IMR-90 (cell line): ENCODE measurements at regions not wholly inside any gene's neighbourhood (a gene's known extent, or its start where the extent isn't known, plus 50 kb on each side); places are given as distances from the start of the nearest gene placed in this dataset.

Source experiments
- ATAC-seq: fragments of 200-7000 bp; cut with Tn5 transposase; 2 replicates; pipeline ENCODE4 v1.9.1; 2020; ENCODE audit warnings: low read depth, mild to moderate bottlenecking, moderate library complexity
- BruUV-seq: library from RNA; stranded (reverse); fragments of 400-500 nt; replicated peaks from 2 replicates; lab custom pipeline; 2021; lab: Mats Ljungman, UMichigan
- CTCF ChIA-PET: fragments of 300-600 bp; formaldehyde crosslinking; extraction: SDS; loops from one replicate; lab custom pipeline; 2021; ENCODE audit warnings: antibody characterized with exemption; lab: Yijun Ruan, JAX
- POLR2A ChIA-PET: fragments of 300-600 bp; sonication (Branson Sonifier 250); formaldehyde crosslinking; loops from one replicate; lab custom pipeline; 2022; ENCODE audit warnings: antibody characterized with exemption; ENCODE audit not compliant: unreplicated experiment; lab: Charles Lee
- DNase-seq: peaks from one replicate; pipeline ENCODE4 v3.0.0; 2013
- H2AFZ ChIP-seq: replicated peaks from 2 replicates; pipeline ENCODE3; 2013; ENCODE audit warnings: low read length, mild to moderate bottlenecking; ENCODE audit not compliant: poor library complexity
- H2AK5ac ChIP-seq: 2 replicates; pipeline ENCODE4 v1.6.1; 2013; ENCODE audit warnings: low read depth, low read length, inconsistent platforms
- H2AK9ac ChIP-seq: replicated peaks from 2 replicates; pipeline ENCODE3; 2013; ENCODE audit warnings: mild to moderate bottlenecking, low read depth, low read length, moderate library complexity; ENCODE audit not compliant: poor library complexity
- H2BK120ac ChIP-seq: 2 replicates; pipeline ENCODE4 v1.6.1; 2013; ENCODE audit warnings: low read depth, low read length, inconsistent platforms
- H2BK15ac ChIP-seq: 3 replicates; pipeline ENCODE4 v1.6.1; 2013; ENCODE audit warnings: low read depth, low read length, inconsistent platforms
- H2BK20ac ChIP-seq: 2 replicates; pipeline ENCODE4 v1.6.1; 2013; ENCODE audit warnings: low read depth, mild to moderate bottlenecking, inconsistent platforms, low read length, moderate library complexity
- H2BK5ac ChIP-seq: 2 replicates; pipeline ENCODE4 v1.6.1; 2013; ENCODE audit warnings: mild to moderate bottlenecking, low read depth, low read length, inconsistent platforms; ENCODE audit not compliant: poor library complexity, severe bottlenecking
- H3K14ac ChIP-seq: replicated peaks from 2 replicates; pipeline ENCODE4 v1.6.1; 2013; ENCODE audit warnings: low read depth, low read length, inconsistent platforms
- H3K18ac ChIP-seq: 2 replicates; pipeline ENCODE4 v1.6.1; 2013; ENCODE audit warnings: low read depth, low read length, control low read depth
- H3K23ac ChIP-seq: 2 replicates; pipeline ENCODE4 v1.6.1; 2013; ENCODE audit warnings: low read depth, low read length, inconsistent platforms
- H3K27ac ChIP-seq: 2 replicates; pipeline ENCODE4 v1.5.1; 2013; ENCODE audit warnings: mild to moderate bottlenecking, control low read depth, low read length; ENCODE audit not compliant: insufficient read depth
- H3K27me3 ChIP-seq: 2 replicates; pipeline ENCODE4 v1.6.1; 2013; ENCODE audit warnings: low read length; ENCODE audit not compliant: control insufficient read depth, insufficient read depth
- H3K36me3 ChIP-seq: 2 replicates; pipeline ENCODE4 v1.6.1; 2013; ENCODE audit warnings: low read length, mixed read lengths; ENCODE audit not compliant: control insufficient read depth, insufficient read depth
- H3K4ac ChIP-seq: 2 replicates; pipeline ENCODE4 v1.6.1; 2013; ENCODE audit warnings: low read depth, low read length, inconsistent platforms
- H3K4me1 ChIP-seq: 2 replicates; pipeline ENCODE4 v1.6.1; 2013; ENCODE audit warnings: low read length, mixed read lengths; ENCODE audit not compliant: control insufficient read depth, insufficient read depth
- H3K4me2 ChIP-seq: 2 replicates; pipeline ENCODE4 v1.6.1; 2013; ENCODE audit warnings: low read depth, mild to moderate bottlenecking, control low read depth, low read length, moderate library complexity
- H3K4me3 ChIP-seq: 2 replicates; pipeline ENCODE4 v1.5.1; 2013; ENCODE audit warnings: low read depth, mild to moderate bottlenecking, control low read depth, low read length, moderate library complexity; ENCODE audit not compliant: insufficient read depth
- H3K56ac ChIP-seq: 2 replicates; pipeline ENCODE4 v1.6.1; 2013; ENCODE audit warnings: low read length, inconsistent platforms; ENCODE audit not compliant: insufficient read depth; ENCODE audit errors: extremely low read depth
- H3K79me1 ChIP-seq, 2 experiments: 2 replicates each; pipeline ENCODE4 v1.6.1; 2013; ENCODE audit warnings: low read length in 2 of 2, inconsistent platforms in 1 of 2, low read depth in 1 of 2
- H3K9ac ChIP-seq: 2 replicates; pipeline ENCODE4 v1.6.1; 2013; ENCODE audit warnings: low read depth, low read length, control low read depth
- H3K9me1 ChIP-seq: 2 replicates; pipeline ENCODE4 v1.6.1; 2013; ENCODE audit warnings: low read length, inconsistent platforms; ENCODE audit not compliant: insufficient read depth
- H3K9me3 ChIP-seq: 2 replicates; pipeline ENCODE4 v1.6.1; 2013; ENCODE audit warnings: low read length; ENCODE audit not compliant: control insufficient read depth, insufficient read depth
- H4K20me1 ChIP-seq: 2 replicates; pipeline ENCODE4 v1.6.1; 2013; ENCODE audit warnings: low read length, inconsistent platforms; ENCODE audit not compliant: insufficient read depth
- H4K5ac ChIP-seq: 2 replicates; pipeline ENCODE4 v1.6.1; 2013; ENCODE audit warnings: mild to moderate bottlenecking, low read depth, low read length, control low read depth
- H4K8ac ChIP-seq, 2 experiments: 2 replicates each; pipeline ENCODE4 v1.6.1; 2013; ENCODE audit warnings: low read depth in 2 of 2, low read length in 2 of 2, control low read depth in 1 of 2, inconsistent platforms in 1 of 2
- H4K91ac ChIP-seq: 2 replicates; pipeline ENCODE4 v1.6.1; 2013; ENCODE audit warnings: low read depth, low read length, inconsistent platforms; ENCODE audit not compliant: insufficient read depth
- BHLHE40 ChIP-seq: fragments of 150-350 bp; IDR thresholded peaks from 2 replicates; pipeline ENCODE4 v1.6.1; 2016; ENCODE audit warnings: mild to moderate bottlenecking, low read depth, low read length
- CEBPB ChIP-seq: IDR thresholded peaks from 2 replicates; pipeline ENCODE4 v1.6.1; 2012; ENCODE audit warnings: low read depth, low read length, improper control_type of control experiment
- CHD1 ChIP-seq: IDR thresholded peaks from 2 replicates; pipeline ENCODE4 v1.6.1; 2012; ENCODE audit warnings: low read depth, low read length, improper control_type of control experiment
- ELK1 ChIP-seq: fragments of 150-350 bp; IDR thresholded peaks from 2 replicates; pipeline ENCODE4 v1.6.1; 2016; ENCODE audit warnings: low read depth, mild to moderate bottlenecking, low read length, moderate library complexity, borderline replicate concordance
- MAFK ChIP-seq: IDR thresholded peaks from 2 replicates; pipeline ENCODE4 v1.6.1; 2012; ENCODE audit warnings: low read depth, low read length, improper control_type of control experiment
- MXI1 ChIP-seq: IDR thresholded peaks from 2 replicates; pipeline ENCODE4 v1.6.1; 2012; ENCODE audit warnings: low read depth, mild to moderate bottlenecking, low read length, moderate library complexity, borderline replicate concordance
- NFE2L2 ChIP-seq: fragments of 150-350 bp; IDR thresholded peaks from 2 replicates; pipeline ENCODE4 v1.6.1; 2016; ENCODE audit warnings: low read depth, mild to moderate bottlenecking, low read length
- WGBS, 2 experiments: methylation state at CpG; one replicate each; pipeline versions ENCODE4 v1.1.5 to v1.1.7; 2013; ENCODE audit warnings: missing lambda C conversion rate in 2 of 2; ENCODE audit not compliant: insufficient read length in 1 of 2; ENCODE audit errors: extremely low coverage in 2 of 2; 5-methylcytosine and 5-hydroxymethylcytosine counted together
- dilution Hi-C: fragments of 300-500 bp; cut with HindIII; formaldehyde crosslinking; loops from one replicate; pipeline ENCODE4 v1.14.3; 2018; ENCODE audit warnings: low sequenced_read_pairs; ENCODE audit not compliant: unreplicated experiment
- in situ Hi-C: fragments of 300-500 bp; cut with MboI; formaldehyde crosslinking; loops from 3 replicates; pipeline ENCODE4 v1.14.3; 2019; ENCODE audit warnings: low sequenced_read_pairs, inconsistent platforms, mixed read lengths
- intact Hi-C: fragments of 100-400 bp; cut with micrococcal nuclease; formaldehyde crosslinking; loops from 2 replicates; pipeline ENCODE4 v1.10.0; 2022

DNA sequence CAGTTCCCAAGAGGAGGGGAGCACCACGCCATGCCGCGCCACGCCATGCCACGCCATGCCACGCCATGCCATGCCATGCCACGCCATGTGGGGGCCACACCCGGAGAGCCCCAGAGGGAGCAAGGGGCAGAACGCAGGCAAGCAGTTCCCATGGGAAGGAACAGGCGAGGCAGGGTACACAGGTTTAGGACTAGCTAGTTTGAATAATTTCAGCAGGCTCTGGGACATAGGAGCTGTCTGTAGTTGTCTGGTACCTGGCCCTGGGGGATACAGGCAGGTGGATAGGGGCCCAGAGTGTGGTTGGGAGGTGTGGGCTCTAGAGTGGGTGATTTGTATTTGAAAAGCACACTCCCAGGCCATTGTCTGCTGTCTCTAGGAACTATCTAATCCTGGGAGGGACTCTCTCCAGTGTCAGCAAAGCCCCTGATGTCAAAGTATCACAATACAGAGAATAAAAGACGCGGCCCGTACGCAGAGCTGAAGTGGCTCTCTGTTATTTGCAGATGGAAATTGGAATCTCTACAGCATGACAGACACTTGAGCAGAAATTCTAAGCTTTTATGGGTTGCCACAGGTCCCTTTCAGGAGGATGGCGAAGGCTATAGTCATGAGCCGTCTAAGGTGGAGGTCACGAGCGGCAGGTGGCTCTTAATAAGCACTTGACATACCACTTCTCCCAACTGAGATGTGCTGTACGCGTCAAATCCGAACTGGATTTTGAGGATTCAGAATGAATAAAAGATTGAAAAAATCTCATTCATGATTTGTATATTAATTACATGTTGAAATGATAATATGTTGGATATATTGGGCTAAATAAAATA, 220.8 kb upstream of the TNRC6C start:
- Histone ChIP-seq H2BK5ac (no peak overlapping the region), H3K27me3 (peaks cover 31% of the 10 kb centered on the region), H4K5ac (no peak overlapping the region), H3K9ac (no peak overlapping the region), H3K79me1 (no peaks in the 10 kb centered on the region), H2AK9ac (no peak overlapping the region), H3K14ac (no peak overlapping the region), H4K8ac (no peak overlapping the region), H3K4me1 (peaks cover 7% of the 10 kb centered on the region; the same call in 1 of the 2 replicates), H2BK15ac (no peak overlapping the region), H2BK120ac (no peak overlapping the region), H4K20me1 (no peaks in the 10 kb centered on the region), H2AK5ac (no peak overlapping the region), H2AFZ (no peak overlapping the region), H3K36me3 (no peaks in the 10 kb centered on the region), H3K27ac (no peak overlapping the region), H3K4ac (no peak overlapping the region), H2BK20ac (no peak overlapping the region), H3K56ac (no peak overlapping the region), H3K9me1 (no peaks in the 10 kb centered on the region), H3K4me3 (no peak overlapping the region), H3K9me3 (peaks cover 2% of the 10 kb centered on the region; the same call in 1 of the 2 replicates), H3K23ac (no peak overlapping the region), H4K91ac (no peak overlapping the region), H3K18ac (no peak overlapping the region), H3K4me2 (no peak overlapping the region)
- no peak for TF ChIP-seq NFE2L2
- TF ChIP-seq CEBPB, result no peak
- TF ChIP-seq MXI1, result no peak
- TF ChIP-seq MAFK, result no peak
- no peak for TF ChIP-seq ELK1
- no peak for TF ChIP-seq CHD1
- TF ChIP-seq BHLHE40, result no peak
- in situ Hi-C loops, result no loop called here
- CTCF ChIA-PET, result no interaction called here
- dilution Hi-C loops, result no loop called here
- ATAC-seq, result no peak
- intact Hi-C loops, result loop anchor here (10.0 kb wide), 1 partner anchor 277 kb away; no protein-coding TSS in a partner anchor
- POLR2A ChIA-PET, result no interaction called here
- DNase-seq, result no peak
- no TSS peak for BruUV-seq
- 82% methylated on average over 10 of the region's 21 CpGs; no CpG with 5 or more reads in 1 of the 2 experiments for WGBS, 2 experiments
